ENCODE measurements at regions not wholly inside any gene's neighbourhood (a gene's known extent, or its start where the extent isn't known, plus 50 kb on each side); places are given as distances from the start of the nearest gene placed in this dataset.

- Histone ChIP-seq H3K4me2 (ENCODE audit: low read depth, low read length, poor library complexity, severe bottlenecking) (no peak overlapping the region), H2AFZ (ENCODE audit: low read depth, low read length, severe bottlenecking) (no peak overlapping the region)
- TF ChIP-seq EZH2phosphoT487 (conservative IDR thresholded peaks at IDR 0.05; ENCODE audit: low read length) (no peak), CTCF (IDR thresholded peaks at IDR 0.05; ENCODE audit: insufficient read depth, low read length, poor library complexity, severe bottlenecking) (no peak)
These were observed 314.1 kb upstream of the TGFBR2 start for GRCh38 chr3:30292192-30292893.

GRCh38 chr3:30293621-30294240 lies 312.7 kb upstream of the TGFBR2 start:
- H3K9ac ChIP-seq (ENCODE audit: low read length) = no peak overlapping the region
- no peaks in the 10 kb centered on the region for H3F3A ChIP-seq (ENCODE audit: insufficient read depth)
- no peaks in the 10 kb centered on the region for H3K36me3 ChIP-seq (ENCODE audit: low read length)
- H3K27me3 ChIP-seq (ENCODE audit: low read length) = no peaks in the 10 kb centered on the region
- H3K9me2 ChIP-seq (replicated peaks; ENCODE audit: insufficient read depth, low read length) = no peaks in the 10 kb centered on the region
- H4K20me1 ChIP-seq (ENCODE audit: low read depth, low read length) = no peaks in the 10 kb centered on the region
- H3K79me2 ChIP-seq (ENCODE audit: insufficient read depth, low read length) = no peaks in the 10 kb centered on the region
- no peak overlapping the region for H3K4me3 ChIP-seq (ENCODE audit: insufficient read depth, low read length, poor library complexity, severe bottlenecking)
- no peak overlapping the region for H3K4me2 ChIP-seq (ENCODE audit: low read depth, low read length, poor library complexity, severe bottlenecking)
- H2AFZ ChIP-seq (ENCODE audit: low read depth, low read length, severe bottlenecking) = no peak overlapping the region
- TF ChIP-seq CTCF (IDR thresholded peaks at IDR 0.05; ENCODE audit: insufficient read depth, low read length, poor library complexity, severe bottlenecking) (no peak), EZH2phosphoT487 (conservative IDR thresholded peaks at IDR 0.05; ENCODE audit: low read length) (no peak)
- no peak overlapping the region for H3K27ac ChIP-seq (ENCODE audit: low read depth, low read length)
- no peaks in the 10 kb centered on the region for H3K9me3 ChIP-seq (ENCODE audit: insufficient read depth, low read length)

More at GRCh38 chr3:30292192-30292893, 314.1 kb upstream of the TGFBR2 start:
- no peaks in the 10 kb centered on the region for H3K36me3 ChIP-seq (ENCODE audit: low read length)
- no peaks in the 10 kb centered on the region for H3F3A ChIP-seq (ENCODE audit: insufficient read depth)
- no peak overlapping the region for H3K27ac ChIP-seq (ENCODE audit: low read depth, low read length)
- H3K9me3 ChIP-seq (ENCODE audit: insufficient read depth, low read length) = no peaks in the 10 kb centered on the region
- H3K4me3 ChIP-seq (ENCODE audit: insufficient read depth, low read length, poor library complexity, severe bottlenecking) = no peak overlapping the region
- H3K9me2 ChIP-seq (replicated peaks; ENCODE audit: insufficient read depth, low read length) = no peaks in the 10 kb centered on the region
- H3K27me3 ChIP-seq (ENCODE audit: low read length) = no peaks in the 10 kb centered on the region
- no peak overlapping the region for H3K9ac ChIP-seq (ENCODE audit: low read length)
- no peaks in the 10 kb centered on the region for H3K79me2 ChIP-seq (ENCODE audit: insufficient read depth, low read length)
- no peaks in the 10 kb centered on the region for H4K20me1 ChIP-seq (ENCODE audit: low read depth, low read length)

- H3K27ac ChIP-seq (ENCODE audit: low read depth, low read length) = no peak overlapping the region
- H3K4me2 ChIP-seq (ENCODE audit: low read depth, low read length, poor library complexity, severe bottlenecking) = no peak overlapping the region
- H2AFZ ChIP-seq (ENCODE audit: low read depth, low read length, severe bottlenecking) = no peak overlapping the region
- H3K9ac ChIP-seq (ENCODE audit: low read length) = no peak overlapping the region
- no peak overlapping the region for H3K4me3 ChIP-seq (ENCODE audit: insufficient read depth, low read length, poor library complexity, severe bottlenecking)
- no peaks in the 10 kb centered on the region for H3K36me3 ChIP-seq (ENCODE audit: low read length)
- H4K20me1 ChIP-seq (ENCODE audit: low read depth, low read length) = no peaks in the 10 kb centered on the region
- no peak for TF ChIP-seq CTCF (IDR thresholded peaks at IDR 0.05; ENCODE audit: insufficient read depth, low read length, poor library complexity, severe bottlenecking)
- no peak for TF ChIP-seq EZH2phosphoT487 (conservative IDR thresholded peaks at IDR 0.05; ENCODE audit: low read length)
- no peaks in the 10 kb centered on the region for H3F3A ChIP-seq (ENCODE audit: insufficient read depth)
- no peaks in the 10 kb centered on the region for H3K27me3 ChIP-seq (ENCODE audit: low read length)
- H3K9me2 ChIP-seq (replicated peaks; ENCODE audit: insufficient read depth, low read length) = no peaks in the 10 kb centered on the region
- H3K79me2 ChIP-seq (ENCODE audit: insufficient read depth, low read length) = no peaks in the 10 kb centered on the region
- no peaks in the 10 kb centered on the region for H3K9me3 ChIP-seq (ENCODE audit: insufficient read depth, low read length)
These were observed 312.1 kb upstream of the TGFBR2 start for GRCh38 chr3:30294241-30294667.

Measured in SU-DHL-6 (cell line).